SU-DHL-6 (cell line): ENCODE measurements at regions not wholly inside any gene's neighbourhood (a gene's known extent, or its start where the extent isn't known, plus 50 kb on each side); places are given as distances from the start of the nearest gene placed in this dataset.

Experiments
- H2AFZ ChIP-seq: fragments of 200-600 bp; sonication (generic); 2 replicates; pipeline ENCODE4 v1.6.1; 2014; ENCODE audit warnings: low read depth, mild to moderate bottlenecking, moderate library complexity, mixed read lengths, antibody characterized with exemption, low read length; ENCODE audit not compliant: severe bottlenecking
- H3F3A ChIP-seq: fragments of 200-600 bp; shearing (Covaris generic); 2 replicates; pipeline ENCODE4 v1.6.0; 2016; ENCODE audit warnings: antibody characterized with exemption, mild to moderate bottlenecking; ENCODE audit not compliant: insufficient read depth
- H3K27ac ChIP-seq: fragments of 200-600 bp; sonication (generic); 2 replicates; pipeline ENCODE4 v1.5.1; 2016; ENCODE audit warnings: low read depth, mild to moderate bottlenecking, low read length, moderate library complexity, mixed read lengths
- H3K27me3 ChIP-seq: fragments of 200-600 bp; sonication (generic), shearing (Covaris generic); 2 replicates; pipeline ENCODE4 v1.6.0; 2014; ENCODE audit warnings: mild to moderate bottlenecking, low read length
- H3K36me3 ChIP-seq: fragments of 200-600 bp; sonication (generic); 2 replicates; pipeline ENCODE4 v1.6.1; 2014; ENCODE audit warnings: mild to moderate bottlenecking, low read length, mixed read lengths
- H3K4me2 ChIP-seq: fragments of 300-600, 200-600 bp; shearing (Covaris generic), sonication (generic); 2 replicates; pipeline ENCODE4 v1.6.0; 2014; ENCODE audit warnings: low read length, low read depth, mild to moderate bottlenecking; ENCODE audit not compliant: poor library complexity, severe bottlenecking
- H3K4me3 ChIP-seq: fragments of 200-600 bp; sonication (generic); 2 replicates; pipeline ENCODE4 v1.5.1; 2014; ENCODE audit warnings: antibody characterized with exemption, low read length, mild to moderate bottlenecking, mixed read lengths; ENCODE audit not compliant: insufficient read depth, poor library complexity, severe bottlenecking
- H3K79me2 ChIP-seq: fragments of 200-600 bp; sonication (generic); 2 replicates; pipeline ENCODE4 v1.6.1; 2014; ENCODE audit warnings: mild to moderate bottlenecking, low read length, moderate library complexity; ENCODE audit not compliant: insufficient read depth
- H3K9ac ChIP-seq: fragments of 200-600 bp; sonication (generic); 2 replicates; pipeline ENCODE4 v1.7.0; 2014; ENCODE audit warnings: mild to moderate bottlenecking, low read length
- H3K9me2 ChIP-seq: fragments of 200-600 bp; sonication (generic); replicated peaks from 2 replicates; pipeline ENCODE4 v1.6.1; 2014; ENCODE audit warnings: low read length; ENCODE audit not compliant: insufficient read depth
- H3K9me3 ChIP-seq: fragments of 200-600 bp; sonication (generic); 2 replicates; pipeline ENCODE4 v1.6.1; 2014; ENCODE audit warnings: low read length, mixed read lengths; ENCODE audit not compliant: insufficient read depth
- H4K20me1 ChIP-seq: fragments of 200-600 bp; sonication (generic); 2 replicates; pipeline ENCODE4 v1.6.1; 2014; ENCODE audit warnings: low read depth, mild to moderate bottlenecking, antibody characterized with exemption, low read length, moderate library complexity, mixed read lengths
- CTCF ChIP-seq: fragments of 200-600 bp; sonication (generic); IDR thresholded peaks from one replicate; pipeline ENCODE4 v1.5.1; 2017; ENCODE audit warnings: antibody characterized with exemption, mild to moderate bottlenecking, low read length, moderate library complexity; ENCODE audit not compliant: insufficient read depth, poor library complexity, severe bottlenecking
- EZH2phosphoT487 ChIP-seq: fragments of 200-600 bp; sonication (generic), shearing (Covaris generic); conservative IDR thresholded peaks from 2 replicates; pipeline ENCODE4 v1.6.1; 2018; ENCODE audit warnings: mild to moderate bottlenecking, antibody characterized with exemption, low read length, moderate library complexity, mixed read lengths

DNA sequence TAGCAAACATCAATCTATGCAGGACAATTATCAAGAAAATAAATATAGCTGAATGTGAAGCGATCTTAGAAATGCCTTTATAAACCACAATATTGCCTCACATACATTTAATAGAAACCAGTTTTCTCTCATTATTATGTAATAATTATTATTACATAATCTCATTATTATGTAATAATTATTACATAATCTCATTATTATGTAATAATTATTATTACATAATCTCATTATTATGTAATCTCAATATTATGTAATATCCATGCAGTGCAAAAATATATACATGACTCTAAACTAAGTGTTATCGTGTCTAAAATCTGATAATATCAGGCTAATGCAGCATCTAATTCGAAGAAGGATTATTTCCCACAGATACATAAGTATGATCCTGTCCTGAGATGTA, 563.9 kb upstream of the SEMA6A start:
- Histone ChIP-seq H3K4me2 (no peak overlapping the region), H3K9ac (no peak overlapping the region), H3K79me2 (no peaks in the 10 kb centered on the region), H3F3A (no peaks in the 10 kb centered on the region), H4K20me1 (no peaks in the 10 kb centered on the region), H3K9me2 (no peaks in the 10 kb centered on the region), H3K27me3 (no peaks in the 10 kb centered on the region), H3K36me3 (no peaks in the 10 kb centered on the region), H3K4me3 (no peak overlapping the region), H3K9me3 (no peaks in the 10 kb centered on the region), H3K27ac (no peak overlapping the region), H2AFZ (no peak overlapping the region)
- no peak for TF ChIP-seq EZH2phosphoT487

DNA sequence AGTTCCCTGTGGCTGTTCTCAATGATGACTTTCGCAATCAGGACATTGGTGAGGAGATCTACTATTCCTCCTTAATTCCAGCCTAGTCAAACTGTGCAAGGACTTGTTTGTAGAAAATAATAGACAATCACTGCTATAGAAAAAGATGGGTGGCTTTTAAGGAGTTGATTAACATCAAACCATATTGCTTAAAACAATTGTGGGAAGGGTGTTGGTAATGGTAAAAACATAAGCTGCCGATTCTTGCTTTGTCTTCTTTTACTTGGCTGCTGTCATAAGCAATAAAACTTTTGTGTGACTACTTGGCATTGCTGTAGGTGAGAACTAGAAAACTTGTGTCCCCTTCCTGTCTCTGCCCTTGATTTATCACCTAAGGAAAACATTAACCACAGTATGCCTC, 561.2 kb upstream of the SEMA6A start:
- H3K27ac ChIP-seq, result no peak overlapping the region
- no peaks in the 10 kb centered on the region for H3K36me3 ChIP-seq
- H3K27me3 ChIP-seq, result no peaks in the 10 kb centered on the region
- no peak overlapping the region for H3K9ac ChIP-seq
- no peak overlapping the region for H3K4me2 ChIP-seq
- no peaks in the 10 kb centered on the region for H3F3A ChIP-seq
- H3K79me2 ChIP-seq, result no peaks in the 10 kb centered on the region
- no peak for TF ChIP-seq EZH2phosphoT487
- TF ChIP-seq CTCF, result no peak
- H3K4me3 ChIP-seq, result no peak overlapping the region
- H4K20me1 ChIP-seq, result no peaks in the 10 kb centered on the region
- no peak overlapping the region for H2AFZ ChIP-seq
- H3K9me3 ChIP-seq, result no peaks in the 10 kb centered on the region
- H3K9me2 ChIP-seq, result no peaks in the 10 kb centered on the region

- Histone ChIP-seq H4K20me1 (no peaks in the 10 kb centered on the region), H2AFZ (no peak overlapping the region), H3F3A (no peaks in the 10 kb centered on the region), H3K9me3 (no peaks in the 10 kb centered on the region), H3K4me3 (no peak overlapping the region), H3K4me2 (no peak overlapping the region), H3K79me2 (no peaks in the 10 kb centered on the region), H3K36me3 (no peaks in the 10 kb centered on the region), H3K9ac (no peak overlapping the region), H3K9me2 (no peaks in the 10 kb centered on the region), H3K27me3 (no peaks in the 10 kb centered on the region), H3K27ac (no peak overlapping the region)
- TF ChIP-seq EZH2phosphoT487 (no peak), CTCF (no peak)
Observed at GRCh38 chr5:117133198-117133597, 558.6 kb upstream of the SEMA6A start.

GRCh38 chr5:117131876-117132275, 557.3 kb upstream of the SEMA6A start:
- Histone ChIP-seq H3K4me3 (no peak overlapping the region), H2AFZ (no peak overlapping the region), H3K27ac (no peak overlapping the region), H3K36me3 (no peaks in the 10 kb centered on the region), H3K9me3 (no peaks in the 10 kb centered on the region), H3K4me2 (no peak overlapping the region), H3F3A (no peaks in the 10 kb centered on the region), H3K9ac (no peak overlapping the region), H3K79me2 (no peaks in the 10 kb centered on the region), H3K9me2 (no peaks in the 10 kb centered on the region), H3K27me3 (no peaks in the 10 kb centered on the region), H4K20me1 (no peaks in the 10 kb centered on the region)
- TF ChIP-seq CTCF (no peak), EZH2phosphoT487 (no peak)
